Lower lobe of right lung (tissue), 2 donors: ENCODE measurements at regions not wholly inside any gene's neighbourhood (a gene's known extent, or its start where the extent isn't known, plus 50 kb on each side); places are given as distances from the start of the nearest gene placed in this dataset.
A peak's percentile ranks its signal among the peaks of the same experiment; 100 is the strongest.

Experiments
- ATAC-seq, 2 donors: fragments of 200-7000 bp; cut with Tn5 transposase; one replicate each; pipeline ENCODE4 v1.9.1; 2020 to 2022; ENCODE audit warnings: mild to moderate bottlenecking in 2 of 2, moderate library complexity in 2 of 2
- DNase-seq: peaks from one replicate; pipeline ENCODE4 v3.0.0-alpha.2; 2020
- H3K27ac ChIP-seq: fragments of 200-600 bp; one replicate; pipeline ENCODE4 v1.8.0; 2022
- H3K27me3 ChIP-seq: fragments of 200-600 bp; one replicate; pipeline ENCODE4 v1.8.0; 2022; ENCODE audit warnings: low read depth
- H3K36me3 ChIP-seq: fragments of 200-600 bp; one replicate; pipeline ENCODE4 v1.8.0; 2022; ENCODE audit warnings: mild to moderate bottlenecking
- H3K4me1 ChIP-seq: fragments of 200-600 bp; one replicate; pipeline ENCODE4 v1.8.0; 2022
- H3K4me3 ChIP-seq: fragments of 200-600 bp; one replicate; pipeline ENCODE4 v1.8.0; 2022; ENCODE audit warnings: mild to moderate bottlenecking
- H3K9me3 ChIP-seq: fragments of 200-600 bp; one replicate; pipeline ENCODE4 v1.8.0; 2022
- intact Hi-C: fragments of 100-400 bp; cut with DNase I; formaldehyde crosslinking; loops from one replicate; pipeline ENCODE4 v1.11.0; 2022
- TF ChIP-seq, protein P1 (sequence below): fragments of 200-600 bp; IDR thresholded peaks from one replicate; pipeline ENCODE4 v1.8.0; 2022; ENCODE audit warnings: antibody characterized with exemption, mild to moderate bottlenecking
- donor health status: DM: no; HTN: yes; CAD: no; lungs with severe emphysema.

DNA sequence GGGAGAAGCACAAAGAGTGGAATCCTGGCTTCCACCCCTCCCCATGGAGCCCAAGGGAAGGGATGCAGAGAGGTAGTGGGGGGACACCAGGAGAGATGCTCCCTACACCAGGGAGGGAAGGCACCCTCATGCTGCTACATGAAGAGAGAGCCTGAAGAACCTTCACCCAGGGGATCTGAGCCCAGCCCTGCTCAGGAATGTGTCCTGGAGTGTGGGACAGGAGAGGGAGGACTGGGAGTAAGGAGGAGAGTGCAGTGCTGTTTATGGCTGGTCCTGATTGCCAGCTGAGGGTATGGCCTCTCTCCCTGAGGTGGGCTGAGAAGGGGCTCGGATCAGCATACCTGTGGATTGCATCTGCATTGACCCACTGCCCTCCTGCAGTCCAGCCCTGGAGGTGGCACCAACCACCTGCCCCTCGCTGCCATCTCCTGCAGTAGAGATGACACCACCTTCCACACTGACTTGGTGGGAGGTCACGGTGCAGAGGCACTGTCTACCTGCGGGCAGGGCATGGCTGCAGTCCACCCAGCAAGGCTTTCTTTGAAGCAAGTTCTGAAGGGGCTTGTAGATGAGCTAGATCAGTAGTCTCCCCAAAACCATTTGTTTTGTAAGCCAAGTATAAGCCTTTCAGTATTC is 114.9 kb upstream of the SLC25A48 start:
- no peak for DNase-seq
- intact Hi-C loops = no loop called here
- TF ChIP-seq, protein P1, sequence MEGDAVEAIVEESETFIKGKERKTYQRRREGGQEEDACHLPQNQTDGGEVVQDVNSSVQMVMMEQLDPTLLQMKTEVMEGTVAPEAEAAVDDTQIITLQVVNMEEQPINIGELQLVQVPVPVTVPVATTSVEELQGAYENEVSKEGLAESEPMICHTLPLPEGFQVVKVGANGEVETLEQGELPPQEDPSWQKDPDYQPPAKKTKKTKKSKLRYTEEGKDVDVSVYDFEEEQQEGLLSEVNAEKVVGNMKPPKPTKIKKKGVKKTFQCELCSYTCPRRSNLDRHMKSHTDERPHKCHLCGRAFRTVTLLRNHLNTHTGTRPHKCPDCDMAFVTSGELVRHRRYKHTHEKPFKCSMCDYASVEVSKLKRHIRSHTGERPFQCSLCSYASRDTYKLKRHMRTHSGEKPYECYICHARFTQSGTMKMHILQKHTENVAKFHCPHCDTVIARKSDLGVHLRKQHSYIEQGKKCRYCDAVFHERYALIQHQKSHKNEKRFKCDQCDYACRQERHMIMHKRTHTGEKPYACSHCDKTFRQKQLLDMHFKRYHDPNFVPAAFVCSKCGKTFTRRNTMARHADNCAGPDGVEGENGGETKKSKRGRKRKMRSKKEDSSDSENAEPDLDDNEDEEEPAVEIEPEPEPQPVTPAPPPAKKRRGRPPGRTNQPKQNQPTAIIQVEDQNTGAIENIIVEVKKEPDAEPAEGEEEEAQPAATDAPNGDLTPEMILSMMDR = no peak

DNA sequence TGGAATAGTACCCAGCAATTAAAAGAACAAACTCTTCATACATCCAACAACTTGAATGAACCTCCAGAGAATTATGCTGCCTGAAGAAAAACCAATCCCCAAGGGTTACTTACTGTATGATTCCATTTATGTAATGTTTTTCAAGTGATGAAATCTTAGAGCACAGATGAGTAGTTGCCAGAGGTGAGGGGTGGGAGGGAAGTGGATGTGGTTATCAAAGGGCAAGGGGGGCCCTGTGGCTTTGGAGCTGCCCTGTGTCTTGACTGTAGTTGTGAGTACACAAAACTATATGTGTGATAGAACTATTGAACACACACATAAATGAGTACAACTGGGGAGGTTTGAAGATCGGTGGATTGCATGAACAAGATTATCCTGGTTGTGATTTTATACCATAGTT is 115.8 kb upstream of the SLC25A48 start:
- Histone ChIP-seq H3K4me1 (no peaks in the 10 kb centered on the region), H3K36me3 (no peaks in the 10 kb centered on the region), H3K27ac (no peak overlapping the region), H3K4me3 (no peak overlapping the region), H3K9me3 (no peaks in the 10 kb centered on the region), H3K27me3 (no peaks in the 10 kb centered on the region)
- no peak for ATAC-seq
- no peak for DNase-seq
- intact Hi-C loops = no loop called here
- TF ChIP-seq, protein P1 = no peak

More for the DNA sequence above, 114.9 kb upstream of the SLC25A48 start:
- H3K27ac ChIP-seq = no peak overlapping the region
- no peaks in the 10 kb centered on the region for H3K4me1 ChIP-seq
- H3K27me3 ChIP-seq = no peaks in the 10 kb centered on the region
- no peaks in the 10 kb centered on the region for H3K9me3 ChIP-seq
- H3K4me3 ChIP-seq = no peak overlapping the region
- peak; percentile 39 to 46 for ATAC-seq
- no peaks in the 10 kb centered on the region for H3K36me3 ChIP-seq

DNA sequence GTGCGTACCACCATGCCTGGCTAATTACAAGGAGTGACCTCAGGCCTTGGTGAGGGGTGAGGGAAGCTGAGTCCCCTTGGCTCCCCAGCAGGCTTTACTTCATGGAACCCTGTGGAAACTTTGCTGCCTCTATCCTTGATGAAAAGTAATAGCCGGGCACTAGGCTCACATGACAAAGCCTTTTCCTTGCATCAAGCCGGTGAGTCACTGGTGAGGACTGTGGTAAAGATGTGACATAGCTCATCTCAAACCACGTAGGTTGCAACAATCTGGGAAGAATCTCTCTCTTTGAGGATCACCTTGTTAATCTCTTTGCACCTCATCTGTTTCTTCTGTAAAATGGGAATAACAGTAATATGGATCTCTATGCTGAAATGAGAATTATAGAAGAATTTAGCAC is 116.3 kb upstream of the SLC25A48 start:
- ATAC-seq (no peak), DNase-seq (no peak)
- intact Hi-C loops = no loop called here
- no peaks in the 10 kb centered on the region for H3K27me3 ChIP-seq
- TF ChIP-seq, protein P1 = no peak
- no peak overlapping the region for H3K27ac ChIP-seq
- no peaks in the 10 kb centered on the region for H3K4me1 ChIP-seq
- H3K9me3 ChIP-seq = no peaks in the 10 kb centered on the region
- H3K36me3 ChIP-seq = no peaks in the 10 kb centered on the region
- no peak overlapping the region for H3K4me3 ChIP-seq

DNA sequence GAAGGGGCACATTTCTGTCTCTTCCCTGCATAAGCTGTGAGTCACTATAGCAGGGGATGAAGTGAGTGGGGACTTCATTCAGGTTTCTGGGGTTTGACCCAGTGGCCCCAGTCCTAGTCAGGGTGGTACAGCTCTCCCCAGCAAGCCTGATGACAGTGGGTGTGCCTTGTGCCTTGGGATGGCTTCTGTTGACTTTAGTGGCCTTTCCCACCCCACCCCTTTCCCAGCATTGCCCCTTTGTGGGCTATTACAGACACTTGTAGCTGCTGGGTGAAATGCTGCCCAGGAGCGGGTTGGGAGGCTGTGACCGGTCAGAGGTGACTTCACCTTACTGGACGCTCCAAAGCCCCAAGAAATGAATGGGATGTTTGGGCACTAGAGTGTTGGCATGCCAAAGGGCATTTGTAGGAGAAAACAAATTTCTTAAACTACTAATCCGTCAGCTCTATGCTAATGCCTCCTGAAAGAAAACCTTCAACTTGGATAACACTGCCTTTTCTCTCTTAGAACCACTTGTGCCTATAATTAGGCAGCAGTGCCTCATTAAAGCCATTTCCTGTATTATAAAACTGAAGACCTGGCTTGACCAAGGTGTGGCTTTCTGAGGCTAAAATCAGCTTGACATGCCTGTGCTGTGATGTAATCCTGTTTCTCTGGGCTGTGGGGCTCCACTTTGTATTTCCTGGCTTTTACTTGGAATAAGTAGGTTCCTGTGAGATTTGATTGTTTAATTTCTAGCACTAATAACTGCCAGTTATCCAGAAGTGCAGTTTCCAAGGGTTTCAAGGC is 119.0 kb upstream of the SLC25A48 start:
- TF ChIP-seq, protein P1 = no peak
- DNase-seq = no peak
- H3K4me1 ChIP-seq = no peaks in the 10 kb centered on the region
- no peaks in the 10 kb centered on the region for H3K27me3 ChIP-seq
- H3K4me3 ChIP-seq = no peak overlapping the region
- H3K27ac ChIP-seq = no peak overlapping the region
- H3K9me3 ChIP-seq = no peaks in the 10 kb centered on the region
- intact Hi-C loops = no loop called here
- no peaks in the 10 kb centered on the region for H3K36me3 ChIP-seq
- ATAC-seq = peak; percentile 63 to 66

DNA sequence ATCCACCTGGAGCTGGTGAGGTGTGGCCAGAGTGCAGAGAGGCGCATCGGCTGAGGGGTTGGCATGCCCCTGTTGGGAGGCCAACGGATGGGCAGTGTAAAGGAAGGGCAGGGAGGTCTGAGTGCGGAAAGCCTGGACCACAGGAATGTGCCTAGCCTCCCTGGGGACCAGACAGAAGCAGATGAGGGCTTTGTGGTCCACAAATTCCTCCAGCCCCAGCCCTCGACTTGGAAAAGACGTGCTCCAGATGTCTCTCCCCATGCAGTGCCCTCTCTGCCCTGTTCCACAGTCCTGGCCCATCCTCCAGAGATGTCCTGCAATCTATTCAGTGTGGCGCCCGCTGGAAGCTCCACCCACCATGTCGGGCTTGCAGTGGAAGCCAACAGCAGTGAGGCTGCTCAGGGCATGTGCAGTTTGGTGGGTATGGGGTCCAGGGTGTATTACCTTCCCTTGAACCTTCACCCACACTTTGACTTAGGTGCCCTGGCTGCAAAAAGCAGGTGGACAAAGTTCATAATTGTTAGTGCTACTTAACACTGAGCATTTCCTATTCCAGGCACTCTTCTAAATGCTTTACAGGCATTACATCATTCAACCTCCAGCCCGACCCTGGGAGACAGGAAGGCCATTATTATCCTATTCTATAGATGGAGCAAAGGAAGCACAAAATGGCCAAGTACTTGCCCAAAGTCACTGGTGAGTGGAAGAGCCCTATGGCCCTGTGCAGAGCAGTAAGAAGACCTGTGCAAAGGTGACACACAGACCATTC is 120.2 kb upstream of the SLC25A48 start:
- H3K4me3 ChIP-seq = no peak overlapping the region
- DNase-seq (no peak), ATAC-seq (no peak)
- TF ChIP-seq, protein P1 = no peak
- no peak overlapping the region for H3K27ac ChIP-seq
- no peaks in the 10 kb centered on the region for H3K27me3 ChIP-seq
- no peaks in the 10 kb centered on the region for H3K9me3 ChIP-seq
- intact Hi-C loops = no loop called here
- H3K36me3 ChIP-seq = no peaks in the 10 kb centered on the region
- no peaks in the 10 kb centered on the region for H3K4me1 ChIP-seq
